HEK293 (cell line): ENCODE measurements at regions not wholly inside any gene's neighbourhood (a gene's known extent, or its start where the extent isn't known, plus 50 kb on each side); places are given as distances from the start of the nearest gene placed in this dataset.

ENCODE experiments used
- CTCF ChIA-PET: fragments of 350-600 bp; formaldehyde crosslinking; extraction: SDS; loops from one replicate; lab custom pipeline; 2021; ENCODE audit warnings: antibody characterized with exemption; lab: Yijun Ruan, JAX
- POLR2A ChIA-PET: fragments of 300-600 bp; formaldehyde crosslinking; extraction: SDS; loops from one replicate; lab custom pipeline; 2020; ENCODE audit warnings: antibody characterized with exemption, inconsistent platforms; lab: Yijun Ruan, JAX
- H3K27ac ChIP-seq: fragments of 200-500 bp; sonication (Bioruptor generic); 2 replicates; pipeline ENCODE4 v1.5.1; 2014; ENCODE audit warnings: low read depth, low read length, control low read depth, inconsistent platforms; ENCODE audit errors: extremely low read depth
- H3K36me3 ChIP-seq, 2 experiments: fragments of 200-500 bp in 1 of 2; sonication (Bioruptor generic) in 1 of 2; 1 replicate in 1 of 2; 2 replicates in 1 of 2; pipeline ENCODE4 v1.5.1; 2014 to 2017; ENCODE audit warnings: inconsistent platforms in 2 of 2, low read length in 2 of 2; ENCODE audit not compliant: control insufficient read depth in 2 of 2, insufficient read depth in 1 of 2
- H3K4me1 ChIP-seq: fragments of 200-500 bp; sonication (Bioruptor generic); 2 replicates; pipeline ENCODE4 v1.5.1; 2014; ENCODE audit warnings: mild to moderate bottlenecking, low read length, inconsistent platforms; ENCODE audit not compliant: control insufficient read depth, insufficient read depth
- H3K4me3 ChIP-seq: 2 replicates; pipeline ENCODE4 v1.5.1; 2011; ENCODE audit warnings: low read depth, mild to moderate bottlenecking, control low read depth, low read length, moderate library complexity
- H3K9me3 ChIP-seq: fragments of 200-500 bp; sonication (Bioruptor generic); 2 replicates; pipeline ENCODE4 v1.5.1; 2014; ENCODE audit warnings: low read depth, low read length, inconsistent platforms; ENCODE audit not compliant: control insufficient read depth, insufficient read depth
- SETDB1 ChIP-seq: IDR thresholded peaks from one replicate; pipeline ENCODE4 v1.6.1; 2017; ENCODE audit warnings: mild to moderate bottlenecking, low read length, moderate library complexity, mixed read lengths; ENCODE audit not compliant: insufficient read length
- YY2 ChIP-seq: fragments of 450-650 bp; formaldehyde crosslinking; IDR thresholded peaks from 2 replicates; pipeline ENCODE4 v1.5.1; 2016; ENCODE audit warnings: missing biosample characterization, missing genetic modification characterization
- ZBTB17 ChIP-seq: fragments of 450-650 bp; formaldehyde crosslinking; IDR thresholded peaks from 2 replicates; pipeline ENCODE4 v1.5.1; 2016; ENCODE audit warnings: missing biosample characterization, missing genetic modification characterization
- ZFHX2 ChIP-seq: fragments of 450-650 bp; formaldehyde crosslinking; conservative IDR thresholded peaks from 2 replicates; pipeline ENCODE4 v1.5.1; 2016; ENCODE audit warnings: missing biosample characterization, missing genetic modification characterization
- ZNF174 ChIP-seq: fragments of 450-650 bp; formaldehyde crosslinking; IDR thresholded peaks from 2 replicates; pipeline ENCODE4 v1.5.0; 2017; ENCODE audit warnings: missing biosample characterization, mild to moderate bottlenecking, missing genetic modification characterization
- ZNF214 ChIP-seq: fragments of 450-650 bp; formaldehyde crosslinking; IDR thresholded peaks from 2 replicates; pipeline ENCODE4 v1.5.1; 2017; ENCODE audit warnings: missing biosample characterization, mild to moderate bottlenecking, missing genetic modification characterization, borderline replicate concordance
- ZNF221 ChIP-seq: fragments of 450-650 bp; formaldehyde crosslinking; IDR thresholded peaks from 2 replicates; pipeline ENCODE4 v1.5.1; 2017; ENCODE audit warnings: missing biosample characterization, missing genetic modification characterization, borderline replicate concordance
- ZNF292 ChIP-seq: fragments of 450-650 bp; formaldehyde crosslinking; IDR thresholded peaks from 2 replicates; pipeline ENCODE4 v1.5.1; 2016; ENCODE audit warnings: low read depth, missing biosample characterization, missing genetic modification characterization, borderline replicate concordance
- ZNF311 ChIP-seq: fragments of 450-650 bp; formaldehyde crosslinking; IDR thresholded peaks from 2 replicates; pipeline ENCODE4 v1.5.1; 2017; ENCODE audit warnings: missing biosample characterization, missing genetic modification characterization, borderline replicate concordance
- ZNF350 ChIP-seq: fragments of 450-650 bp; formaldehyde crosslinking; IDR thresholded peaks from 2 replicates; pipeline ENCODE4 v1.5.0; 2017; ENCODE audit warnings: missing biosample characterization, mild to moderate bottlenecking, missing genetic modification characterization
- ZNF48 ChIP-seq: fragments of 450-650 bp; formaldehyde crosslinking; IDR thresholded peaks from 2 replicates; pipeline ENCODE4 v1.5.1; 2016; ENCODE audit warnings: missing biosample characterization, missing genetic modification characterization
- ZNF548 ChIP-seq: fragments of 450-650 bp; formaldehyde crosslinking; IDR thresholded peaks from 2 replicates; pipeline ENCODE4 v1.5.1; 2016; ENCODE audit warnings: missing biosample characterization, missing genetic modification characterization
- ZNF571 ChIP-seq: fragments of 450-650 bp; formaldehyde crosslinking; IDR thresholded peaks from 2 replicates; pipeline ENCODE4 v1.5.0; 2017; ENCODE audit warnings: missing biosample characterization, missing genetic modification characterization
- ZNF596 ChIP-seq: fragments of 450-650 bp; IDR thresholded peaks from 2 replicates; pipeline ENCODE4 v1.5.0; 2018; ENCODE audit warnings: missing biosample characterization, mild to moderate bottlenecking, missing genetic modification characterization, moderate library complexity
- ZNF623 ChIP-seq: fragments of 450-650 bp; formaldehyde crosslinking; IDR thresholded peaks from 2 replicates; pipeline ENCODE4 v1.5.1; 2016; ENCODE audit warnings: missing biosample characterization, missing genetic modification characterization
- ZNF670 ChIP-seq: fragments of 450-650 bp; formaldehyde crosslinking; IDR thresholded peaks from 2 replicates; pipeline ENCODE4 v1.5.1; 2016; ENCODE audit warnings: missing biosample characterization, missing genetic modification characterization, low read depth
- ZNF701 ChIP-seq: fragments of 450-650 bp; formaldehyde crosslinking; IDR thresholded peaks from 2 replicates; pipeline ENCODE4 v1.5.1; 2016; ENCODE audit warnings: missing biosample characterization, missing genetic modification characterization
- ZNF704 ChIP-seq: fragments of 450-650 bp; formaldehyde crosslinking; IDR thresholded peaks from 2 replicates; pipeline ENCODE4 v1.5.1; 2016; ENCODE audit warnings: missing biosample characterization, missing genetic modification characterization
- ZNF76 ChIP-seq: fragments of 450-650 bp; formaldehyde crosslinking; IDR thresholded peaks from 2 replicates; pipeline ENCODE4; 2016; ENCODE audit warnings: low read depth, missing biosample characterization, missing genetic modification characterization, borderline replicate concordance
- ZSCAN18 ChIP-seq: fragments of 450-650 bp; formaldehyde crosslinking; IDR thresholded peaks from 2 replicates; pipeline ENCODE4 v1.5.1; 2016; ENCODE audit warnings: missing biosample characterization, missing genetic modification characterization
- TF ChIP-seq, protein P1 (sequence below): fragments of 450-650 bp; formaldehyde crosslinking; IDR thresholded peaks from 2 replicates; pipeline ENCODE4 v1.5.1; 2016; ENCODE audit warnings: missing biosample characterization, missing genetic modification characterization, borderline replicate concordance

DNA sequence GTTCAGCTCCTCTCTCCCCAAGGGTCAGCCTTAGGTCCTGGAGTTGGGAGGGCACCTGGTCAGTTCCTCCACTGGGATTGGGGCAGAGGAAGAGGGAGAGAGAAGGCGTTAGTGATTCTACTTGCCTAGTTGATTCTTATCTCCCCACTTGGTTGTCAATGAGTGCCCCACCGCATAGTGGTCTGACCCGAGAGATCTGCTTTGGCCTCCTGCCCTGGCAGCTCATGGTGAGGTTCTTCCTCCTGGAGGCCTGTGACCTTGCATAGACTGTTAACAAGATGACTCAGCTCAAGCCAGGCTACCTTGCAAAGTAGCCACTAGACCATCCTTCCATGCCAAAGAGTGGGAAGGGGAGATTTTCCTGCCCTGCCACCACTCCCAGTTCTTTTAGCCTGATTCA, 160.6 kb downstream of the TMEM200A start:
- Histone ChIP-seq H3K27ac (no peak overlapping the region), H3K9me3 (no peaks in the 10 kb centered on the region), H3K4me1 (no peaks in the 10 kb centered on the region), H3K36me3 (no peaks in the 10 kb centered on the region), H3K4me3 (no peak overlapping the region)
- ChIA-PET CTCF (no interaction called here), POLR2A (no interaction called here)
- no peak for TF ChIP-seq ZNF704 (tag by site-specific recombination)
- TF ChIP-seq ZNF174 (tag by site-specific recombination), result no peak
- no peak for TF ChIP-seq ZNF214
- TF ChIP-seq YY2 (tag by site-specific recombination), result no peak
- TF ChIP-seq ZNF311, result no peak
- no peak for TF ChIP-seq ZNF548 (tag by site-specific recombination)
- no peak for TF ChIP-seq ZNF221
- no peak for TF ChIP-seq ZNF670 (tag by site-specific recombination)
- TF ChIP-seq ZNF596 (tag by site-specific recombination), result no peak
- TF ChIP-seq ZNF76 (tag by site-specific recombination), result no peak
- TF ChIP-seq ZNF292 (tag by site-specific recombination), result no peak
- no peak for TF ChIP-seq ZSCAN18
- TF ChIP-seq, protein P1, sequence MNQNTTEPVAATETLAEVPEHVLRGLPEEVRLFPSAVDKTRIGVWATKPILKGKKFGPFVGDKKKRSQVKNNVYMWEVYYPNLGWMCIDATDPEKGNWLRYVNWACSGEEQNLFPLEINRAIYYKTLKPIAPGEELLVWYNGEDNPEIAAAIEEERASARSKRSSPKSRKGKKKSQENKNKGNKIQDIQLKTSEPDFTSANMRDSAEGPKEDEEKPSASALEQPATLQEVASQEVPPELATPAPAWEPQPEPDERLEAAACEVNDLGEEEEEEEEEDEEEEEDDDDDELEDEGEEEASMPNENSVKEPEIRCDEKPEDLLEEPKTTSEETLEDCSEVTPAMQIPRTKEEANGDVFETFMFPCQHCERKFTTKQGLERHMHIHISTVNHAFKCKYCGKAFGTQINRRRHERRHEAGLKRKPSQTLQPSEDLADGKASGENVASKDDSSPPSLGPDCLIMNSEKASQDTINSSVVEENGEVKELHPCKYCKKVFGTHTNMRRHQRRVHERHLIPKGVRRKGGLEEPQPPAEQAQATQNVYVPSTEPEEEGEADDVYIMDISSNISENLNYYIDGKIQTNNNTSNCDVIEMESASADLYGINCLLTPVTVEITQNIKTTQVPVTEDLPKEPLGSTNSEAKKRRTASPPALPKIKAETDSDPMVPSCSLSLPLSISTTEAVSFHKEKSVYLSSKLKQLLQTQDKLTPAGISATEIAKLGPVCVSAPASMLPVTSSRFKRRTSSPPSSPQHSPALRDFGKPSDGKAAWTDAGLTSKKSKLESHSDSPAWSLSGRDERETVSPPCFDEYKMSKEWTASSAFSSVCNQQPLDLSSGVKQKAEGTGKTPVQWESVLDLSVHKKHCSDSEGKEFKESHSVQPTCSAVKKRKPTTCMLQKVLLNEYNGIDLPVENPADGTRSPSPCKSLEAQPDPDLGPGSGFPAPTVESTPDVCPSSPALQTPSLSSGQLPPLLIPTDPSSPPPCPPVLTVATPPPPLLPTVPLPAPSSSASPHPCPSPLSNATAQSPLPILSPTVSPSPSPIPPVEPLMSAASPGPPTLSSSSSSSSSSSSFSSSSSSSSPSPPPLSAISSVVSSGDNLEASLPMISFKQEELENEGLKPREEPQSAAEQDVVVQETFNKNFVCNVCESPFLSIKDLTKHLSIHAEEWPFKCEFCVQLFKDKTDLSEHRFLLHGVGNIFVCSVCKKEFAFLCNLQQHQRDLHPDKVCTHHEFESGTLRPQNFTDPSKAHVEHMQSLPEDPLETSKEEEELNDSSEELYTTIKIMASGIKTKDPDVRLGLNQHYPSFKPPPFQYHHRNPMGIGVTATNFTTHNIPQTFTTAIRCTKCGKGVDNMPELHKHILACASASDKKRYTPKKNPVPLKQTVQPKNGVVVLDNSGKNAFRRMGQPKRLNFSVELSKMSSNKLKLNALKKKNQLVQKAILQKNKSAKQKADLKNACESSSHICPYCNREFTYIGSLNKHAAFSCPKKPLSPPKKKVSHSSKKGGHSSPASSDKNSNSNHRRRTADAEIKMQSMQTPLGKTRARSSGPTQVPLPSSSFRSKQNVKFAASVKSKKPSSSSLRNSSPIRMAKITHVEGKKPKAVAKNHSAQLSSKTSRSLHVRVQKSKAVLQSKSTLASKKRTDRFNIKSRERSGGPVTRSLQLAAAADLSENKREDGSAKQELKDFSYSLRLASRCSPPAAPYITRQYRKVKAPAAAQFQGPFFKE, result no peak
- TF ChIP-seq ZFHX2 (tag by site-specific recombination), result no peak
- TF ChIP-seq SETDB1, result no peak
- TF ChIP-seq ZBTB17 (tag by site-specific recombination), result no peak
- no peak for TF ChIP-seq ZNF701 (tag by site-specific recombination)
- no peak for TF ChIP-seq ZNF48 (tag by site-specific recombination)

- ChIA-PET POLR2A (no interaction called here), CTCF (no interaction called here)
- H3K4me1 ChIP-seq, result no peaks in the 10 kb centered on the region
- H3K36me3 ChIP-seq, result no peaks in the 10 kb centered on the region
- H3K27ac ChIP-seq, result no peak overlapping the region
- H3K9me3 ChIP-seq, result no peaks in the 10 kb centered on the region
- no peak overlapping the region for H3K4me3 ChIP-seq
- TF ChIP-seq ZNF571 (tag by site-specific recombination) (no peak), ZNF623 (no peak), ZNF350 (tag by site-specific recombination) (no peak)
- TF ChIP-seq, protein P1, result no peak
Measured at GRCh38 chr6:130527173-130527572, 161.4 kb downstream of the TMEM200A start.
